Inflammatory macrophage (primary cell): ENCODE measurements at regions not wholly inside any gene's neighbourhood (a gene's known extent, or its start where the extent isn't known, plus 50 kb on each side); places are given as distances from the start of the nearest gene placed in this dataset.
"Not testable (repeated sequence)": the region's sequence is repeated elsewhere in the genome, so short reads cannot be mapped to it uniquely, and the experiment has no call there.

Source experiments
- DNase-seq, 2 donors: peaks; one replicate each; pipeline ENCODE4 v3.0.0-alpha.2; 2020 to 2022

GRCh38 chr12:87531213-87531612, 498.0 kb downstream of the C12orf50 start:
- not testable (repeated sequence) for DNase-seq

GRCh38 chr12:87529413-87529812, 499.8 kb downstream of the C12orf50 start:
- no peak for DNase-seq

GRCh38 chr12:87520968-87521367, 508.2 kb downstream of the C12orf50 start:
- DNase-seq: no peak

GRCh38 chr12:87518481-87518880, 510.7 kb downstream of the C12orf50 start:
- no peak for DNase-seq

GRCh38 chr12:87518036-87518435, 511.2 kb downstream of the C12orf50 start:
- no peak for DNase-seq

- no peak for DNase-seq
These were observed 515.5 kb downstream of the C12orf50 start for GRCh38 chr12:87513536-87514280.

- DNase-seq: no peak
These were observed 517.8 kb downstream of the C12orf50 start for GRCh38 chr12:87511371-87511770.

- no peak for DNase-seq
These were observed 519.9 kb downstream of the C12orf50 start for GRCh38 chr12:87509237-87509820.

GRCh38 chr12:87491598-87491997, 537.6 kb downstream of the C12orf50 start:
- DNase-seq: no peak

- no peak for DNase-seq
These were observed 538.1 kb downstream of the C12orf50 start for GRCh38 chr12:87491089-87491488.

- DNase-seq: no peak
These were observed 559.9 kb downstream of the C12orf50 start for GRCh38 chr12:87469295-87469694.

- no peak for DNase-seq
These were observed 561.3 kb downstream of the C12orf50 start for GRCh38 chr12:87467936-87468335.

GRCh38 chr12:87464565-87464964, 564.6 kb downstream of the C12orf50 start:
- no peak for DNase-seq

GRCh38 chr12:87444039-87444438, 585.2 kb downstream of the C12orf50 start:
- DNase-seq: no peak

GRCh38 chr12:87441511-87441910, 587.7 kb downstream of the C12orf50 start:
- no peak for DNase-seq

- DNase-seq: no peak
These were observed 589.0 kb downstream of the C12orf50 start for GRCh38 chr12:87439990-87440827.

GRCh38 chr12:87430444-87430843, 598.8 kb downstream of the C12orf50 start:
- no peak for DNase-seq

GRCh38 chr12:87428701-87429277, 600.4 kb downstream of the C12orf50 start:
- no peak for DNase-seq

GRCh38 chr12:87427770-87428169, 601.4 kb downstream of the C12orf50 start:
- no peak for DNase-seq

- no peak for DNase-seq
These were observed 603.2 kb downstream of the C12orf50 start for GRCh38 chr12:87425942-87426554.

- not testable (repeated sequence) for DNase-seq
These were observed 608.0 kb downstream of the C12orf50 start for GRCh38 chr12:87421233-87421632.

GRCh38 chr12:87413784-87414183, 615.4 kb downstream of the C12orf50 start:
- no peak for DNase-seq

- DNase-seq: no peak
These were observed 622.3 kb downstream of the C12orf50 start for GRCh38 chr12:87406926-87407325.
